ENCODE measurements at regions not wholly inside any gene's neighbourhood (a gene's known extent, or its start where the extent isn't known, plus 50 kb on each side); places are given as distances from the start of the nearest gene placed in this dataset.

DNA sequence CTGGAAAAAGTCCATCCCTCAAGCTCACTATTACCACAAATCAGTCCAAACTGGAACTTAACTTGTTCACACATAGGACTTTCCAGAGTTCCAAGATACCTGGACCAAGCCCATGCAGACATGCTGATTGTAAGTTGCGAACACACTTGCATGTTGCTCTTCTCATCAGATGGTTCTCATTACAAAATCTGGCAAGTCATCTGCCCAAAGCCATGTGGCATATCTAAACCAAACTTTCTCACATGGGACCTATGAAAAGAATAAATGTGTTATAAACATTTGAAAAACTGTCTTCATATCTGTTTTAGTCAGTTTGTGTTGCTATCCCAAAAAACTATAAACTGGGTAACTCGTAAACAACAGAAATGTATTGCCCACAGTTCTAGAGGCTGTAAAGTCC lies 58.8 kb upstream of the MKLN1 start:
- CTCF ChIA-PET, result interaction anchor here (0.8 kb wide), 1 partner anchor 123 kb away, joined by 3 read pairs; no protein-coding TSS in a partner anchor
- no peak overlapping the region for H3K4me3 ChIP-seq (ENCODE audit: control insufficient read depth in 1 of 7, extremely low read depth in 1 of 7, insufficient read depth in 4 of 7, low read depth in 2 of 7, low read length in 6 of 7)
- H3K36me3 ChIP-seq (ENCODE audit: control insufficient read depth in 4 of 4, insufficient read depth in 4 of 4, low read length in 3 of 4), result no peaks in the 10 kb centered on the region
- POLR2A ChIA-PET, result no interaction called here
- H3K9me3 ChIP-seq (ENCODE audit: control extremely low read depth in 1 of 5, control insufficient read depth in 4 of 5, insufficient read depth in 2 of 5, low read depth in 1 of 5, low read length in 4 of 5), result peaks cover 0 to 4% (median 0%) of the 10 kb centered on the region in 5 experiments
- no peaks in the 10 kb centered on the region for H3K27me3 ChIP-seq (replicated peaks in 2 of 5; ENCODE audit: control insufficient read depth in 4 of 5, insufficient read depth in 5 of 5, low read length in 4 of 5)
- peaks cover 0 to 6% (median 0%) of the 10 kb centered on the region in 4 experiments for H3K4me1 ChIP-seq (ENCODE audit: control extremely low read depth in 1 of 4, control insufficient read depth in 4 of 4, insufficient read depth in 4 of 4, low read length in 3 of 4)
- no peak overlapping the region for H3K27ac ChIP-seq (ENCODE audit: insufficient read depth in 1 of 2, low read depth in 1 of 2, low read length in 2 of 2, poor library complexity in 1 of 2, severe bottlenecking in 2 of 2)
- WGBS (ENCODE audit: insufficient coverage), result 100% methylated on average over 2 of the region's 2 CpGs
- no peak for DNase-seq

DNA sequence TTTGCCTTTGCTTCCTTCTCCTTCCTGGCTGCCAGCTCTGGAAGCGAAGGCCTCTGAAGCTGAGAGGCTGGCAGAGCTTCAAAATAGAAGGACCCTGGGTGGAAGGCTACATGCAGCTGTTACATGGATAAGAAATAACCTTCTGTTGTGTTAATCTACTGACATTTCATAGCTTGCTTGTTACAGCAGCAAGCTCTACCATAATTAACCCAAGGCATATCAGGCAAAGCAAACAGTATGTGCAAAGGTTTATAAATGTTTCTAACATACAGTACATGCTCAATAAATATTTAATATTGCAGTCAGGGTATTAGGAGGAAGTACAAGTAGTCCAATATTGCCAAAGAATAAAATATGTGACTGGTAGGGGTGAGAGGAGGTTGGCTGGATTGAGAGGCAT lies 55.6 kb upstream of the MKLN1 start:
- Histone ChIP-seq H3K27me3 (replicated peaks in 2 of 5; ENCODE audit: control insufficient read depth in 4 of 5, insufficient read depth in 5 of 5, low read length in 4 of 5) (no peaks in the 10 kb centered on the region), H3K36me3 (ENCODE audit: control insufficient read depth in 4 of 4, insufficient read depth in 4 of 4, low read length in 3 of 4) (no peaks in the 10 kb centered on the region), H3K9me3 (ENCODE audit: control extremely low read depth in 1 of 5, control insufficient read depth in 4 of 5, insufficient read depth in 2 of 5, low read depth in 1 of 5, low read length in 4 of 5) (peaks cover 0 to 4% (median 0%) of the 10 kb centered on the region in 5 experiments), H3K4me1 (ENCODE audit: control extremely low read depth in 1 of 4, control insufficient read depth in 4 of 4, insufficient read depth in 4 of 4, low read length in 3 of 4) (no peaks in the 10 kb centered on the region), H3K4me3 (ENCODE audit: control insufficient read depth in 1 of 7, extremely low read depth in 1 of 7, insufficient read depth in 4 of 7, low read depth in 2 of 7, low read length in 6 of 7) (no peak overlapping the region), H3K27ac (ENCODE audit: insufficient read depth in 1 of 2, low read depth in 1 of 2, low read length in 2 of 2, poor library complexity in 1 of 2, severe bottlenecking in 2 of 2) (no peak overlapping the region)
- no peak for DNase-seq
- WGBS (ENCODE audit: insufficient coverage), result no CpG with 5 or more reads among the region's 1 CpG
- ChIA-PET CTCF (interaction anchor here (0.6 kb wide), 1 partner anchor 47 kb away, joined by 3 read pairs; no protein-coding TSS in a partner anchor), POLR2A (no interaction called here)

DNA sequence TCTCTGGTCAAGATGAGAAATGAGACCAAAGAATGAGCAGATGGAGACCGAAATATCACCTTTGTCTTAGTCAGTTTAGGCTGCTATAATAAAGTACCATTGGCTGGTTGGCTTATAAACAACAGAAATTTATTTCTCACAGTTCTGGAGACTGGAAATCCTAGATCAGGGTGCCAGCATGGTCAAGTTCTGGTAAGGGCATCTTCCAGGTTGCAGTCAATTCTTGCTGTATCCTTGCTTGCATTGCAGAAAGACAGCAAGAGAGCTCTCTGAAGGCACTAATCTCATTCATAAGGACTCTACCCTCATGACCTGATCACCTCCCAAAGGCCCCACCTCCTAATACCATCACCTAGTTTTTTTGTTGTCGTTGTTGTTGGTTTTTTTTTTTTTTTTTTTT lies 52.7 kb upstream of the MKLN1 start:
- Histone ChIP-seq H3K27ac (ENCODE audit: insufficient read depth in 1 of 2, low read depth in 1 of 2, low read length in 2 of 2, poor library complexity in 1 of 2, severe bottlenecking in 2 of 2) (no peak overlapping the region), H3K9me3 (ENCODE audit: control extremely low read depth in 1 of 5, control insufficient read depth in 4 of 5, insufficient read depth in 2 of 5, low read depth in 1 of 5, low read length in 4 of 5) (peaks cover 0 to 1% (median 0%) of the 10 kb centered on the region in 5 experiments), H3K27me3 (replicated peaks in 2 of 5; ENCODE audit: control insufficient read depth in 4 of 5, insufficient read depth in 5 of 5, low read length in 4 of 5) (no peaks in the 10 kb centered on the region), H3K4me1 (ENCODE audit: control extremely low read depth in 1 of 4, control insufficient read depth in 4 of 4, insufficient read depth in 4 of 4, low read length in 3 of 4) (no peaks in the 10 kb centered on the region), H3K36me3 (ENCODE audit: control insufficient read depth in 4 of 4, insufficient read depth in 4 of 4, low read length in 3 of 4) (no peaks in the 10 kb centered on the region), H3K4me3 (ENCODE audit: control insufficient read depth in 1 of 7, extremely low read depth in 1 of 7, insufficient read depth in 4 of 7, low read depth in 2 of 7, low read length in 6 of 7) (no peak overlapping the region)
- CTCF ChIA-PET, result interaction anchor here (1.2 kb wide), 1 partner anchor 18 kb away, joined by 3 read pairs; no protein-coding TSS in a partner anchor
- POLR2A ChIA-PET, result no interaction called here
- 100% methylated on average over 1 of the region's 2 CpGs for WGBS (ENCODE audit: insufficient coverage)
- no peak for DNase-seq

DNA sequence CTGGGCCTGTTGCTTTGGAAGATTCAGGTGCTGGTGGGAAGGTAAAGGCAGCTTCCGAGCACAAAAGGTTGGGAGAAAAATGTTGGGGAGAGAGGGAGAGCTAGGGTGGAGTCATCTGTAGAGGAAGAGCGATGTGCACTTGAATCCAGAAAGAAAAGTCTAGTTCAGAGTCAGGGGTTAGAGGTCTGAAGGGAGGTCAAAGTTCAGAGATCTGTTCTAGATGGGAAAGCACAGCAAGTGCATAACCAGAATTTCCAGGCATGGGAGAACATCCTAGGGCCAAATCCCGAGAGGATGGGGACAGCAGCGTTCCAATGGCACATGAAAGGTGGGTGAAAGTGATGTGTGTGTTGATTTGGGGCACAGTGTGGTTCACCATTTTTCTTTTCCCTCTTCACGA lies 51.5 kb upstream of the MKLN1 start:
- WGBS (ENCODE audit: insufficient coverage), result 98% methylated on average over 4 of the region's 5 CpGs
- POLR2A ChIA-PET, result interaction anchor here (0.5 kb wide), 1 partner anchor 55 kb away, joined by 6 read pairs; no protein-coding TSS in a partner anchor
- Histone ChIP-seq H3K4me3 (ENCODE audit: control insufficient read depth in 1 of 7, extremely low read depth in 1 of 7, insufficient read depth in 4 of 7, low read depth in 2 of 7, low read length in 6 of 7) (no peak overlapping the region), H3K9me3 (ENCODE audit: control extremely low read depth in 1 of 5, control insufficient read depth in 4 of 5, insufficient read depth in 2 of 5, low read depth in 1 of 5, low read length in 4 of 5) (peaks cover 0 to 4% (median 0%) of the 10 kb centered on the region in 5 experiments), H3K27ac (ENCODE audit: insufficient read depth in 1 of 2, low read depth in 1 of 2, low read length in 2 of 2, poor library complexity in 1 of 2, severe bottlenecking in 2 of 2) (no peak overlapping the region), H3K4me1 (ENCODE audit: control extremely low read depth in 1 of 4, control insufficient read depth in 4 of 4, insufficient read depth in 4 of 4, low read length in 3 of 4) (no peaks in the 10 kb centered on the region), H3K36me3 (ENCODE audit: control insufficient read depth in 4 of 4, insufficient read depth in 4 of 4, low read length in 3 of 4) (no peaks in the 10 kb centered on the region), H3K27me3 (replicated peaks in 2 of 5; ENCODE audit: control insufficient read depth in 4 of 5, insufficient read depth in 5 of 5, low read length in 4 of 5) (no peaks in the 10 kb centered on the region)
- CTCF ChIA-PET, result no interaction called here
- no peak for DNase-seq

DNA sequence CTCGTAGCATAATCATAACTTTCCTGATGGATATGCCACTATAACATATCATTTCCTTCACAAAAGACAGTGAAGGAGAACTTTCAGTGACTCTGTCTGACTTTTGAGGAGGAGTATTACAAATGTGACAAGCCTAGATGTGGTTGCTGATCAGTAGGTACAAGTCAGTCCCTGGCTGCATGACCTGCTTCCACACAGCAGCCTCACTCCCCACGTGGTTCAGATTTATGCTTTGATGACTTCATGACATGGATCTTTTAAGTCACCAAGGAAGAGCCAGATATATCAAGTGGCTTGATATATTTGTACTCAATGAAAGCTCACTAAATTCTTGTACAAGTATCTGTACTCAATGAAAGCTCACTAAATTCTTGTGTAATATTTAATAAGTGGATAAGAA lies 50.9 kb upstream of the MKLN1 start:
- peaks cover 0 to 4% (median 0%) of the 10 kb centered on the region in 5 experiments for H3K9me3 ChIP-seq (ENCODE audit: control extremely low read depth in 1 of 5, control insufficient read depth in 4 of 5, insufficient read depth in 2 of 5, low read depth in 1 of 5, low read length in 4 of 5)
- H3K36me3 ChIP-seq (ENCODE audit: control insufficient read depth in 4 of 4, insufficient read depth in 4 of 4, low read length in 3 of 4), result no peaks in the 10 kb centered on the region
- H3K4me1 ChIP-seq (ENCODE audit: control extremely low read depth in 1 of 4, control insufficient read depth in 4 of 4, insufficient read depth in 4 of 4, low read length in 3 of 4), result no peaks in the 10 kb centered on the region
- no peak overlapping the region for H3K4me3 ChIP-seq (ENCODE audit: control insufficient read depth in 1 of 7, extremely low read depth in 1 of 7, insufficient read depth in 4 of 7, low read depth in 2 of 7, low read length in 6 of 7)
- H3K27ac ChIP-seq (ENCODE audit: insufficient read depth in 1 of 2, low read depth in 1 of 2, low read length in 2 of 2, poor library complexity in 1 of 2, severe bottlenecking in 2 of 2), result no peak overlapping the region
- DNase-seq, result no peak
- no peaks in the 10 kb centered on the region for H3K27me3 ChIP-seq (replicated peaks in 2 of 5; ENCODE audit: control insufficient read depth in 4 of 5, insufficient read depth in 5 of 5, low read length in 4 of 5)
- ChIA-PET CTCF (no interaction called here), POLR2A (no interaction called here)
- WGBS (ENCODE audit: insufficient coverage), result no CpG with 5 or more reads among the region's 2 CpGs
